GM12892 (cell line): ENCODE measurements at regions not wholly inside any gene's neighbourhood (a gene's known extent, or its start where the extent isn't known, plus 50 kb on each side); places are given as distances from the start of the nearest gene placed in this dataset.

ENCODE experiments used
- POLR2A ChIP-seq: IDR thresholded peaks from 2 replicates; pipeline ENCODE4 v1.6.1; 2011; ENCODE audit warnings: low read depth, low read length, control low read depth
- TAF1 ChIP-seq: IDR thresholded peaks from 2 replicates; pipeline ENCODE4 v1.6.1; 2011; ENCODE audit warnings: low read depth, mild to moderate bottlenecking, control low read depth, low read length, borderline replicate concordance

- TF ChIP-seq POLR2A (no peak), TAF1 (no peak)
These were observed 168.7 kb upstream of the NTM start for GRCh38 chr11:131201674-131202073.
